ENCODE measurements at regions not wholly inside any gene's neighbourhood (a gene's known extent, or its start where the extent isn't known, plus 50 kb on each side); places are given as distances from the start of the nearest gene placed in this dataset.

GRCh38 chr14:66036547-66036946 lies 449.6 kb upstream of the CCDC196 start:
- Histone ChIP-seq H4K20me1 (ENCODE audit: insufficient read depth, low read length) (no peaks in the 10 kb centered on the region), H3K4me1 (ENCODE audit: low read length) (no peaks in the 10 kb centered on the region), H3K9me3 (replicated peaks; ENCODE audit: insufficient read depth, low read length) (no peaks in the 10 kb centered on the region), H2AFZ (ENCODE audit: low read length) (no peak overlapping the region), H3K27me3 (replicated peaks; ENCODE audit: insufficient read depth, low read length) (no peaks in the 10 kb centered on the region), H3K9ac (ENCODE audit: low read length) (no peak overlapping the region), H3K79me2 (ENCODE audit: low read length) (no peaks in the 10 kb centered on the region), H3K4me2 (ENCODE audit: low read depth, low read length) (no peak overlapping the region), H3K27ac (ENCODE audit: low read length) (no peak overlapping the region), H3K36me3 (replicated peaks; ENCODE audit: insufficient read depth, low read length) (no peaks in the 10 kb centered on the region), H3F3A (ENCODE audit: insufficient read depth, low read length) (no peaks in the 10 kb centered on the region), H3K4me3 (ENCODE audit: low read length) (no peak overlapping the region), H3K9me2 (replicated peaks; ENCODE audit: insufficient read depth, low read length) (no peaks in the 10 kb centered on the region)
- TF ChIP-seq EZH2phosphoT487 (IDR thresholded peaks at IDR 0.05; ENCODE audit: low read length) (no peak), EZH2 (optimal IDR thresholded peaks at IDR 0.05; ENCODE audit: low read depth, low read length) (no peak), CTCF (IDR thresholded peaks at IDR 0.05; ENCODE audit: low read length) (no peak)
- DNase-seq, result no peak

GRCh38 chr14:66037361-66037760 lies 448.8 kb upstream of the CCDC196 start:
- H2AFZ ChIP-seq (ENCODE audit: low read length), result no peak overlapping the region
- no peaks in the 10 kb centered on the region for H3K4me1 ChIP-seq (ENCODE audit: low read length)
- H3K79me2 ChIP-seq (ENCODE audit: low read length), result no peaks in the 10 kb centered on the region
- no peak overlapping the region for H3K4me3 ChIP-seq (ENCODE audit: low read length)
- no peak overlapping the region for H3K27ac ChIP-seq (ENCODE audit: low read length)
- no peak overlapping the region for H3K4me2 ChIP-seq (ENCODE audit: low read depth, low read length)
- H3K9me3 ChIP-seq (replicated peaks; ENCODE audit: insufficient read depth, low read length), result no peaks in the 10 kb centered on the region
- DNase-seq, result no peak
- H3K27me3 ChIP-seq (replicated peaks; ENCODE audit: insufficient read depth, low read length), result no peaks in the 10 kb centered on the region
- no peaks in the 10 kb centered on the region for H3F3A ChIP-seq (ENCODE audit: insufficient read depth, low read length)
- H4K20me1 ChIP-seq (ENCODE audit: insufficient read depth, low read length), result no peaks in the 10 kb centered on the region
- no peak overlapping the region for H3K9ac ChIP-seq (ENCODE audit: low read length)
- TF ChIP-seq EZH2 (optimal IDR thresholded peaks at IDR 0.05; ENCODE audit: low read depth, low read length), result no peak
- TF ChIP-seq EZH2phosphoT487 (IDR thresholded peaks at IDR 0.05; ENCODE audit: low read length), result no peak
- no peak for TF ChIP-seq CTCF (IDR thresholded peaks at IDR 0.05; ENCODE audit: low read length)
- no peaks in the 10 kb centered on the region for H3K9me2 ChIP-seq (replicated peaks; ENCODE audit: insufficient read depth, low read length)
- H3K36me3 ChIP-seq (replicated peaks; ENCODE audit: insufficient read depth, low read length), result no peaks in the 10 kb centered on the region

GRCh38 chr14:66038212-66038611 lies 448.0 kb upstream of the CCDC196 start:
- Histone ChIP-seq H3K9me3 (replicated peaks; ENCODE audit: insufficient read depth, low read length) (no peaks in the 10 kb centered on the region), H3K36me3 (replicated peaks; ENCODE audit: insufficient read depth, low read length) (no peaks in the 10 kb centered on the region), H2AFZ (ENCODE audit: low read length) (no peak overlapping the region), H3K4me2 (ENCODE audit: low read depth, low read length) (no peak overlapping the region), H3K27me3 (replicated peaks; ENCODE audit: insufficient read depth, low read length) (no peaks in the 10 kb centered on the region), H3K9ac (ENCODE audit: low read length) (no peak overlapping the region), H3K79me2 (ENCODE audit: low read length) (no peaks in the 10 kb centered on the region), H4K20me1 (ENCODE audit: insufficient read depth, low read length) (no peaks in the 10 kb centered on the region), H3K27ac (ENCODE audit: low read length) (no peak overlapping the region), H3K4me1 (ENCODE audit: low read length) (no peaks in the 10 kb centered on the region), H3K4me3 (ENCODE audit: low read length) (no peak overlapping the region), H3K9me2 (replicated peaks; ENCODE audit: insufficient read depth, low read length) (no peaks in the 10 kb centered on the region), H3F3A (ENCODE audit: insufficient read depth, low read length) (no peaks in the 10 kb centered on the region)
- no peak for TF ChIP-seq EZH2 (optimal IDR thresholded peaks at IDR 0.05; ENCODE audit: low read depth, low read length)
- no peak for TF ChIP-seq CTCF (IDR thresholded peaks at IDR 0.05; ENCODE audit: low read length)
- no peak for TF ChIP-seq EZH2phosphoT487 (IDR thresholded peaks at IDR 0.05; ENCODE audit: low read length)
- no peak for DNase-seq
